OCI-LY1 (cell line): ENCODE measurements at regions not wholly inside any gene's neighbourhood (a gene's known extent, or its start where the extent isn't known, plus 50 kb on each side); places are given as distances from the start of the nearest gene placed in this dataset.

ENCODE experiments used
- H2AFZ ChIP-seq: fragments of 200-600 bp; sonication (generic), shearing (Covaris generic); 2 replicates; pipeline ENCODE4 v1.6.0; 2014; ENCODE audit warnings: antibody characterized with exemption, mild to moderate bottlenecking, low read length
- H3F3A ChIP-seq: fragments of 200-600 bp; sonication (generic), shearing (Covaris generic); 2 replicates; pipeline ENCODE4 v1.6.0; 2014; ENCODE audit warnings: mild to moderate bottlenecking, antibody characterized with exemption, low read length, moderate library complexity; ENCODE audit not compliant: insufficient read depth
- H3K27ac ChIP-seq: fragments of 200-600 bp; sonication (generic); 2 replicates; pipeline ENCODE4 v1.5.1; 2014; ENCODE audit warnings: low read length, mixed run types, mild to moderate bottlenecking, low read depth; ENCODE audit not compliant: poor library complexity, severe bottlenecking
- H3K27me3 ChIP-seq: fragments of 200-600 bp; sonication (generic); 2 replicates; pipeline ENCODE4 v1.6.0; 2014; ENCODE audit warnings: antibody characterized with exemption, mild to moderate bottlenecking, low read length, moderate library complexity; ENCODE audit not compliant: insufficient read depth
- H3K36me3 ChIP-seq: fragments of 200-600 bp; sonication (generic); 2 replicates; pipeline ENCODE4 v1.6.1; 2014; ENCODE audit warnings: mild to moderate bottlenecking, antibody characterized with exemption, low read length, moderate library complexity, mixed read lengths; ENCODE audit not compliant: insufficient read depth
- H3K4me1 ChIP-seq: fragments of 200-600 bp; sonication (generic); 2 replicates; pipeline ENCODE4 v1.5.1; 2014; ENCODE audit warnings: mild to moderate bottlenecking, low read length, moderate library complexity; ENCODE audit not compliant: insufficient read depth, severe bottlenecking
- H3K4me2 ChIP-seq: fragments of 200-600 bp; sonication (generic), shearing (Covaris generic); 2 replicates; pipeline ENCODE4 v1.6.1; 2014; ENCODE audit warnings: low read length
- H3K4me3 ChIP-seq: fragments of 200-600 bp; sonication (generic); 2 replicates; pipeline ENCODE4 v1.5.1; 2014; ENCODE audit warnings: low read length, low read depth, mild to moderate bottlenecking, mixed read lengths; ENCODE audit not compliant: poor library complexity, severe bottlenecking
- H3K79me2 ChIP-seq: fragments of 200-600 bp; shearing (Covaris generic); 2 replicates; pipeline ENCODE4 v1.6.1; 2016; ENCODE audit warnings: mixed run types, low read length, mixed read lengths; ENCODE audit not compliant: insufficient read depth
- H3K9ac ChIP-seq: fragments of 200-600 bp; sonication (generic), shearing (Covaris generic); 2 replicates; pipeline ENCODE4 v1.6.1; 2014; ENCODE audit warnings: mild to moderate bottlenecking, low read length, mixed read lengths
- H3K9me2 ChIP-seq: fragments of 200-600 bp; sonication (generic), shearing (Covaris generic); 2 replicates; pipeline ENCODE4 v1.6.1; 2014; ENCODE audit warnings: low read depth, mild to moderate bottlenecking, low read length, mixed read lengths
- H3K9me3 ChIP-seq: fragments of 200-600 bp; shearing (Covaris generic); 2 replicates; pipeline ENCODE4 v1.6.1; 2014; ENCODE audit warnings: low read length, mixed read lengths
- H4K20me1 ChIP-seq: fragments of 200-600 bp; sonication (generic), shearing (Covaris generic); 2 replicates; pipeline ENCODE4 v1.6.0; 2016; ENCODE audit warnings: mild to moderate bottlenecking, low read length; ENCODE audit not compliant: insufficient read depth
- EZH2 ChIP-seq: fragments of 200-600 bp; sonication (generic), shearing (Covaris generic); IDR thresholded peaks from 2 replicates; pipeline ENCODE4 v1.8.0; 2017; ENCODE audit warnings: borderline replicate concordance, mixed run types, mild to moderate bottlenecking, antibody characterized with exemption, low read length, moderate library complexity, mixed read lengths
- TF ChIP-seq, protein P1 (sequence below): fragments of 200-600 bp; sonication (generic), shearing (Covaris generic); IDR thresholded peaks from 2 replicates; pipeline ENCODE4 v1.5.1; 2017; ENCODE audit warnings: mild to moderate bottlenecking, antibody characterized with exemption, low read length, moderate library complexity, mixed read lengths

GRCh38 chr2:236776206-236776605 is 206.6 kb downstream of the ACKR3 start:
- Histone ChIP-seq H3K79me2 (no peaks in the 10 kb centered on the region), H3K9ac (no peak overlapping the region)

GRCh38 chr2:236776695-236777251 is 207.1 kb downstream of the ACKR3 start:
- H3K36me3 ChIP-seq: no peaks in the 10 kb centered on the region
- no peaks in the 10 kb centered on the region for H3K79me2 ChIP-seq
- H3K27me3 ChIP-seq: peaks cover 3% of the 10 kb centered on the region; the same call in 1 of the 2 replicates
- no peaks in the 10 kb centered on the region for H3K9me3 ChIP-seq
- H3F3A ChIP-seq: no peaks in the 10 kb centered on the region
- H4K20me1 ChIP-seq: no peaks in the 10 kb centered on the region
- no peak overlapping the region for H3K4me2 ChIP-seq
- H3K9me2 ChIP-seq: no peaks in the 10 kb centered on the region
- no peak overlapping the region for H2AFZ ChIP-seq
- H3K4me3 ChIP-seq: no peak overlapping the region
- no peak overlapping the region for H3K9ac ChIP-seq
- H3K27ac ChIP-seq: no peak overlapping the region
- no peak for TF ChIP-seq EZH2
- TF ChIP-seq, protein P1, sequence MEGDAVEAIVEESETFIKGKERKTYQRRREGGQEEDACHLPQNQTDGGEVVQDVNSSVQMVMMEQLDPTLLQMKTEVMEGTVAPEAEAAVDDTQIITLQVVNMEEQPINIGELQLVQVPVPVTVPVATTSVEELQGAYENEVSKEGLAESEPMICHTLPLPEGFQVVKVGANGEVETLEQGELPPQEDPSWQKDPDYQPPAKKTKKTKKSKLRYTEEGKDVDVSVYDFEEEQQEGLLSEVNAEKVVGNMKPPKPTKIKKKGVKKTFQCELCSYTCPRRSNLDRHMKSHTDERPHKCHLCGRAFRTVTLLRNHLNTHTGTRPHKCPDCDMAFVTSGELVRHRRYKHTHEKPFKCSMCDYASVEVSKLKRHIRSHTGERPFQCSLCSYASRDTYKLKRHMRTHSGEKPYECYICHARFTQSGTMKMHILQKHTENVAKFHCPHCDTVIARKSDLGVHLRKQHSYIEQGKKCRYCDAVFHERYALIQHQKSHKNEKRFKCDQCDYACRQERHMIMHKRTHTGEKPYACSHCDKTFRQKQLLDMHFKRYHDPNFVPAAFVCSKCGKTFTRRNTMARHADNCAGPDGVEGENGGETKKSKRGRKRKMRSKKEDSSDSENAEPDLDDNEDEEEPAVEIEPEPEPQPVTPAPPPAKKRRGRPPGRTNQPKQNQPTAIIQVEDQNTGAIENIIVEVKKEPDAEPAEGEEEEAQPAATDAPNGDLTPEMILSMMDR: no peak
- no peaks in the 10 kb centered on the region for H3K4me1 ChIP-seq

More at GRCh38 chr2:236776206-236776605, 206.6 kb downstream of the ACKR3 start:
- H3F3A ChIP-seq: no peaks in the 10 kb centered on the region
- peaks cover 3% of the 10 kb centered on the region; the same call in 1 of the 2 replicates for H3K27me3 ChIP-seq
- H2AFZ ChIP-seq: no peak overlapping the region
- H3K36me3 ChIP-seq: no peaks in the 10 kb centered on the region
- H3K4me1 ChIP-seq: no peaks in the 10 kb centered on the region
- no peak overlapping the region for H3K27ac ChIP-seq
- no peak overlapping the region for H3K4me3 ChIP-seq
- no peaks in the 10 kb centered on the region for H3K9me2 ChIP-seq
- H4K20me1 ChIP-seq: no peaks in the 10 kb centered on the region
- no peaks in the 10 kb centered on the region for H3K9me3 ChIP-seq
- H3K4me2 ChIP-seq: no peak overlapping the region
- TF ChIP-seq, protein P1: no peak
- no peak for TF ChIP-seq EZH2

DNA sequence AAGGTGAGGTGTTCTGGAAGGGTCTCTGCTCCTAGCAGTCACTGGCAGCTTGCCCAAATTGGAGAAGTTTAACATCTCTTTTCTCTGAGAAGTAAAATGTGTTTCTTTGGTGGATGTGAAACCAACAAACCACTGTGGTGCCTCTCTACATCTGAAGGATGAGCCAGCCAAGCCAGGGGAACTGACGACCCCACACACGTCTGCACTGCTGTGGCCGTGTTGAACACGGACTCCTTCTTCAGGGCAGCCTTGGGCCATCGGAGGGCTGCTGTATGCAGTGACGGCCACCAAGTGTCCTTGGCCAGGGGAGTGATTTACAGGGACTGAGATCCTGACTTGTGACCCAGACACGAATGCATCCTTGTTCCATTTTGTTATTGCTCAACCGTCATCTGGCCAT is 207.8 kb downstream of the ACKR3 start:
- H3K4me1 ChIP-seq: no peaks in the 10 kb centered on the region
- H3F3A ChIP-seq: no peaks in the 10 kb centered on the region
- H3K9me2 ChIP-seq: no peaks in the 10 kb centered on the region
- no peaks in the 10 kb centered on the region for H4K20me1 ChIP-seq
- H3K27ac ChIP-seq: no peak overlapping the region
- no peaks in the 10 kb centered on the region for H3K36me3 ChIP-seq
- H3K4me3 ChIP-seq: no peak overlapping the region
- H3K4me2 ChIP-seq: no peak overlapping the region
- no peaks in the 10 kb centered on the region for H3K9me3 ChIP-seq
- H3K27me3 ChIP-seq: no peaks in the 10 kb centered on the region; the same call in 1 of the 2 replicates
- H3K9ac ChIP-seq: no peak overlapping the region
- no peak for TF ChIP-seq EZH2
- TF ChIP-seq, protein P1: no peak
- no peaks in the 10 kb centered on the region for H3K79me2 ChIP-seq
- no peak overlapping the region for H2AFZ ChIP-seq
